Gastrocnemius medialis (tissue), 4 donors: ENCODE measurements at regions not wholly inside any gene's neighbourhood (a gene's known extent, or its start where the extent isn't known, plus 50 kb on each side); places are given as distances from the start of the nearest gene placed in this dataset.

Source experiments
- CTCF ChIP-seq, 5 experiments: fragments of 450-650 bp in 3 of 5; fragments of 200-600 bp in 2 of 5; sonication (generic) in 2 of 5; IDR thresholded peaks in 4 of 5; conservative IDR thresholded peaks in 1 of 5; 1 replicate in 4 of 5; 2 replicates in 1 of 5; pipeline ENCODE4 v1.5.1; 2016 to 2019; ENCODE audit warnings: antibody characterized with exemption in 5 of 5, mild to moderate bottlenecking in 3 of 5, moderate library complexity in 3 of 5
- POLR2A ChIP-seq, 2 donors: fragments of 450-650 bp; IDR thresholded peaks; one replicate each; pipeline ENCODE4 v1.6.1; 2017; ENCODE audit warnings: antibody characterized with exemption in 2 of 2, mild to moderate bottlenecking in 2 of 2, moderate library complexity in 2 of 2

GRCh38 chr22:49330421-49331222, 497.1 kb downstream of the BRD1 start:
- TF ChIP-seq CTCF (IDR thresholded peaks at IDR 0.05 in 4 of 5, conservative IDR thresholded peaks at IDR 0.05 in 1 of 5) (no peak), POLR2A (IDR thresholded peaks at IDR 0.05) (no peak)
